ENCODE measurements at regions not wholly inside any gene's neighbourhood (a gene's known extent, or its start where the extent isn't known, plus 50 kb on each side); places are given as distances from the start of the nearest gene placed in this dataset.

GRCh38 chrX:5180135-5180741, 1048.4 kb downstream of the NLGN4X start:
- Histone ChIP-seq H3K9me1 (ENCODE audit: control insufficient read depth, extremely low read depth, insufficient read depth, low read length) (no peaks in the 10 kb centered on the region), H3K9me3 (ENCODE audit: control insufficient read depth, low read depth, low read length) (no peaks in the 10 kb centered on the region), H3K36me3 (ENCODE audit: control insufficient read depth in 2 of 2, extremely low read depth in 1 of 2, insufficient read depth in 2 of 2, low read length in 2 of 2) (no peaks in the 10 kb centered on the region), H3K27me3 (ENCODE audit: control insufficient read depth, extremely low read depth, insufficient read depth, low read length) (no peaks in the 10 kb centered on the region), H4K20me1 (ENCODE audit: control insufficient read depth, extremely low read depth, insufficient read depth, low read length) (no peaks in the 10 kb centered on the region), H3K27ac (ENCODE audit: control insufficient read depth, insufficient read depth, low read length) (no peak overlapping the region), H3K4me3 (ENCODE audit: control insufficient read depth in 2 of 3, extremely low read depth in 1 of 3, insufficient read depth in 2 of 3, low read depth in 1 of 3, low read length in 3 of 3) (no peak overlapping the region), H3K79me2 (ENCODE audit: control insufficient read depth, insufficient read depth, low read length) (no peaks in the 10 kb centered on the region), H3K4me1 (ENCODE audit: control insufficient read depth, extremely low read depth, insufficient read depth, low read length) (no peaks in the 10 kb centered on the region), H2AFZ (ENCODE audit: control insufficient read depth, low read length) (no peak overlapping the region), H3K9ac (ENCODE audit: control insufficient read depth, extremely low read depth, insufficient read depth, low read length) (no peak overlapping the region), H3K4me2 (ENCODE audit: control insufficient read depth, extremely low read depth, insufficient read depth, low read depth, low read length) (no peak overlapping the region)
- TF ChIP-seq EZH2 (IDR thresholded peaks at IDR 0.05; ENCODE audit: low read length), result no peak
- TF ChIP-seq CTCF (optimal IDR thresholded peaks at IDR 0.05 in 1 of 3, IDR thresholded peaks at IDR 0.05 in 1 of 3, conservative IDR thresholded peaks at IDR 0.05 in 1 of 3; ENCODE audit: extremely low read depth in 1 of 3, insufficient read depth in 2 of 3, low read length in 3 of 3), result no peak
- DNase-seq (ENCODE audit: low read depth, low spot score) (no peak), FAIRE-seq (no peak)
- dilution Hi-C loops (cut with MboI; ENCODE audit: extremely low pct_ligation_motif_present, low sequenced_read_pairs), result no loop called here

GRCh38 chrX:5176766-5177165, 1051.9 kb downstream of the NLGN4X start:
- no peak overlapping the region for H3K27ac ChIP-seq (ENCODE audit: control insufficient read depth, insufficient read depth, low read length)
- dilution Hi-C loops (cut with MboI; ENCODE audit: extremely low pct_ligation_motif_present, low sequenced_read_pairs), result no loop called here
- H3K9ac ChIP-seq (ENCODE audit: control insufficient read depth, extremely low read depth, insufficient read depth, low read length), result no peak overlapping the region
- H2AFZ ChIP-seq (ENCODE audit: control insufficient read depth, low read length), result no peak overlapping the region
- FAIRE-seq (no peak), DNase-seq (ENCODE audit: low read depth, low spot score) (no peak)
- no peak overlapping the region for H3K4me2 ChIP-seq (ENCODE audit: control insufficient read depth, extremely low read depth, insufficient read depth, low read depth, low read length)
- H3K9me3 ChIP-seq (ENCODE audit: control insufficient read depth, low read depth, low read length), result no peaks in the 10 kb centered on the region
- TF ChIP-seq CTCF (optimal IDR thresholded peaks at IDR 0.05 in 1 of 3, IDR thresholded peaks at IDR 0.05 in 1 of 3, conservative IDR thresholded peaks at IDR 0.05 in 1 of 3; ENCODE audit: extremely low read depth in 1 of 3, insufficient read depth in 2 of 3, low read length in 3 of 3) (no peak), EZH2 (IDR thresholded peaks at IDR 0.05; ENCODE audit: low read length) (no peak)
- no peaks in the 10 kb centered on the region for H4K20me1 ChIP-seq (ENCODE audit: control insufficient read depth, extremely low read depth, insufficient read depth, low read length)
- no peak overlapping the region for H3K4me3 ChIP-seq (ENCODE audit: control insufficient read depth in 2 of 3, extremely low read depth in 1 of 3, insufficient read depth in 2 of 3, low read depth in 1 of 3, low read length in 3 of 3)
- no peaks in the 10 kb centered on the region for H3K79me2 ChIP-seq (ENCODE audit: control insufficient read depth, insufficient read depth, low read length)
- no peaks in the 10 kb centered on the region for H3K36me3 ChIP-seq (ENCODE audit: control insufficient read depth in 2 of 2, extremely low read depth in 1 of 2, insufficient read depth in 2 of 2, low read length in 2 of 2)
- H3K27me3 ChIP-seq (ENCODE audit: control insufficient read depth, extremely low read depth, insufficient read depth, low read length), result no peaks in the 10 kb centered on the region
- H3K9me1 ChIP-seq (ENCODE audit: control insufficient read depth, extremely low read depth, insufficient read depth, low read length), result no peaks in the 10 kb centered on the region
- H3K4me1 ChIP-seq (ENCODE audit: control insufficient read depth, extremely low read depth, insufficient read depth, low read length), result no peaks in the 10 kb centered on the region
